T-helper 2 cell treated with Interferon-gamma antibody and Interleukin-4, amounts not matched to agents 5 μg/mL and 100 μg/mL, for 36 hours (primary cell): ENCODE measurements at regions not wholly inside any gene's neighbourhood (a gene's known extent, or its start where the extent isn't known, plus 50 kb on each side); places are given as distances from the start of the nearest gene placed in this dataset.
"Not testable (repeated sequence)": the region's sequence is repeated elsewhere in the genome, so short reads cannot be mapped to it uniquely, and the experiment has no call there.

Experiments
- DNase-seq: peaks from one replicate; pipeline ENCODE4 v3.0.0; 2021; ENCODE audit warnings: low spot score
- H3K27ac Mint-ChIP-seq: one replicate; pipeline ENCODE4 v1.8.0; 2021; ENCODE audit warnings: mild to moderate bottlenecking, mixed read lengths
- H3K27me3 Mint-ChIP-seq: one replicate; pipeline ENCODE4 v1.8.0; 2021; ENCODE audit warnings: low read depth, mixed read lengths
- H3K36me3 Mint-ChIP-seq: one replicate; pipeline ENCODE4 v1.8.0; 2021; ENCODE audit warnings: low read depth, mixed read lengths
- H3K4me1 Mint-ChIP-seq: one replicate; pipeline ENCODE4 v1.8.0; 2021; ENCODE audit warnings: low read depth, mixed read lengths
- H3K4me3 Mint-ChIP-seq: one replicate; pipeline ENCODE4 v1.8.0; 2022; ENCODE audit warnings: mild to moderate bottlenecking, moderate library complexity, mixed read lengths
- H3K9me3 Mint-ChIP-seq: one replicate; pipeline ENCODE4 v1.8.0; 2021; ENCODE audit warnings: mixed read lengths

DNA sequence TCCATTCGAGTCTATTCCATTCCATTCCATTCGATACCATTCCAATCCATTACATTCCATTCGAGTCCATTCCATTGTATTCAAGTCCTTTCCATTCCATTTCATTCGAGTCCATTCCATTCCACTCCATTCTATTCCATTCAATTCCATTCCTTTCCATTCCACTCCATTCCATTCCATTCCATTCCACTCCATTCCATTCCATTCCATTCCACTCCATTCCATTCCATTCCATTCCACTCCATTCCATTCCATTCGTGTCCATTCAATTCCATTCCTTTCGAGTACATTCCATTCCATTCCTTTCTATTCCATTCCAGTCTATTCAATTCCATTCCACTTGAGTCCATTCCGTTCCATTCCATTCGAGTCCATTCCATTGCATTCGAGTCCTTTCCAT is 4805.2 kb upstream of the OR11H1 start:
- Mint-ChIP-seq H3K9me3 (peaks cover 98% of the 10 kb centered on the region), H3K36me3 (peaks cover 62% of the 10 kb centered on the region)
- H3K27me3 Mint-ChIP-seq, H3K27ac Mint-ChIP-seq, DNase-seq, H3K4me1 Mint-ChIP-seq, H3K4me3 Mint-ChIP-seq: not testable (repeated sequence)

DNA sequence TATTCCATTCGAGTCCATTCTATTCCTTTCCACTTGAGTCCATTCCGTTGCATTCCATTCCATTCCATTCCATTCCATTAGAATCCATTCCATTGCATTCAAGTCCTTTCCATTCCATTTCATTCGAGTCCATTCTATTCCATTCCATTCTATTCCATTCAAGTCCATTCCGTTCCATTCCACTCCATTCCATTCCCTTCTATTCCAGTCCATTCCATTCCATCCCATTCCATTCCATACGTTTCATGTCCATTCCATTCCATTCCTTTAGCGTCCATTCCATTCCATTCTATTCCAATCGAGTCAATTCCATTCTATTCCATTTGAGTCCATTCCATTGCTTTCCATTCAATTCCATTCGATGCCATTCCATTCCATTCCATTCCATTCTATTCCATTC is 4804.0 kb upstream of the OR11H1 start:
- not testable (repeated sequence) for H3K4me1 Mint-ChIP-seq, DNase-seq, H3K27me3 Mint-ChIP-seq, H3K4me3 Mint-ChIP-seq, H3K27ac Mint-ChIP-seq
- Mint-ChIP-seq H3K9me3 (peaks cover 98% of the 10 kb centered on the region), H3K36me3 (peaks cover 67% of the 10 kb centered on the region)

DNA sequence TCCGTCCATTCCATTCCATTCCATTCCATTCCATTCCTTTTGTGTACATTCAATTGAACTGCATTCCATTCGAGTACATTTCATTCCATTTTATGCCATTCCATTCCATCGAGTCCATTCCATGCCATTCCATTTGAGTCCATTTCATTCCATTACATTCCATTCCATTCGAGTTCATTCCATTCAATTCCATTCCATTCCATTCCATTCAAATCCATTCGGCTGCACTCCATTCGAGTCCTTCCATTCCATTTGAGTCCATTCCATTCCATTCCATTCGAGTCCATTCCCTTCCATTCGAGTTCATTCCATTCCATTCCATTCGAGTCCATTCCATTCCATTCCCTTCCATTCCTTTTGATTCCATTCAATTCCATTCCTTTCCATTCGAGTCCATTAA is 4800.6 kb upstream of the OR11H1 start:
- H3K9me3 Mint-ChIP-seq, result peaks cover 88% of the 10 kb centered on the region
- no peak overlapping the region for H3K27ac Mint-ChIP-seq
- no peak overlapping the region for H3K4me3 Mint-ChIP-seq
- no peaks in the 10 kb centered on the region for H3K27me3 Mint-ChIP-seq
- H3K4me1 Mint-ChIP-seq, result no peaks in the 10 kb centered on the region
- DNase-seq, result no peak
- peaks cover 59% of the 10 kb centered on the region for H3K36me3 Mint-ChIP-seq

DNA sequence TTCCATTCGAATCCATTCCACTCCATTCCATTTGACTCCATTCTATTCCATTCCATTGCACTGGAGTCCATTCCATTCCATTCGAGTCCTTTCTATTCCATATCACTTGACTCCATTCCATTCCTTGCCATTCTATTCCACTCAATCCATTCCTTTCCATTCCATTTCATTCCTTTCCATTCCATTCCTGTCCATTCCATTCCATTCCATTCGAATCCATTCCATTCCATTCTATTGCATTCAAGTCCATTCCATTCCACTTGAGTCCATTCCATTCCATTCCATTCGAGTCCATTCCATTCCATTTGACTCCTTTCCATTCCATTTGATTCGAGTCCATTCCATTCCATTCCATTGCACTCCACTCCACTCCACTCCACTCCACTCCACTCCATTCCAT is 4798.0 kb upstream of the OR11H1 start:
- not testable (repeated sequence) for H3K27me3 Mint-ChIP-seq, H3K27ac Mint-ChIP-seq, DNase-seq, H3K4me1 Mint-ChIP-seq, H3K4me3 Mint-ChIP-seq
- Mint-ChIP-seq H3K36me3 (peaks cover 44% of the 10 kb centered on the region), H3K9me3 (peaks cover 76% of the 10 kb centered on the region)

DNA sequence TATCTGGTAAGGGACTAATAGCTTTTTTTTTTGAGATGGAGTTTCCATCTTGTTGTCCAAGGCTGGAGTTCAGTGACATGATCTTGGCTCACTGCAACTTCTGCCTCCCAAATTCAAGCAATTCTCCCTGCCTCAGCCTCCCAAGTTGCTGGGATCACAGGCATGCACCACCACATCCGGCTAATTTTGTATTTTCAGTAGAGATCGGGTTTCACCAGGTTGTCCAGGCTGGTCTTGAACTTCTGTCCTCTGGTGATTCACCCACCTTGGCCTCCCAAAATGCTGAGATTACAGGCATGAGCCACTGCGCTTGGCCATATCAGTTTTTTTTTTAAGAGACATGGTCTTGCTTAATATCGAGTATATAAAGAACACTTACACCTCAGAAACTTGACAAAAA is 4797.3 kb upstream of the OR11H1 start:
- H3K9me3 Mint-ChIP-seq, result peaks cover 76% of the 10 kb centered on the region
- peaks cover 41% of the 10 kb centered on the region for H3K36me3 Mint-ChIP-seq

DNA sequence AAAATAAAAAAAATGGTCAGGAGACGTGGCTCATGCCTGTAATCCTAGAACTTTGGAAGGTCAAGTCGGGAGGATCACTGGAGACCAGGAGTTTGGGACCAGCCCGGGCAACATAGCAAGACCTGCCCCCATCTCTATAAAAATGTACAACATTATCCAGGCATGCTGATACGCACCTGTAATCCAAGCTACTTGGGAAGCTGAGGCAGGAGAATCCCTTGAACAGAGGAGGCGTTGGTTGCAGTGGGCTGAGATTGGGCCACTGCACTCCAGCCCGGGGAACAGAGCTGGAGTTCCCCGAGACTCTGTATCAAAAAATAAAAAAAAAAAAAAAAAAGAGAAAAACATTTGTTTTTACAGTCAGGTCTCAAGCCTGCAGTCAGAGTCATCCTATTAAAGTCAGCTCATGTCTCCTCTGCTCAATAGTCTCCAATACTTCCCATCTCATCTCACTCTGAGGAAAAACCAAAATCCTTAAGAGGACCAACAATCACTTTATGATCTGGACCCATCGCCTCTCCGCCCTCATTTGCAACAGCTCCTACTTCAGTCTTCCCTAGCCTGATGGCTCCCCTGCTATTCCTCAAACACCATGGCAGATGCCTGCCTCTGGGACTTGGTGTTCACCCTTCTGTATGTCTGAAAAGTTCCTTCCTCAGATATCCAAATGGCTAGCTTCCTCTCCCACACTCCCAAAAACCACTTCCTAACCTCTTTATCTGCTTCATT is 4796.6 kb upstream of the OR11H1 start:
- peaks cover 69% of the 10 kb centered on the region for H3K9me3 Mint-ChIP-seq
- H3K4me3 Mint-ChIP-seq, H3K27me3 Mint-ChIP-seq, H3K27ac Mint-ChIP-seq, DNase-seq, H3K4me1 Mint-ChIP-seq: not testable (repeated sequence)
- H3K36me3 Mint-ChIP-seq, result peaks cover 38% of the 10 kb centered on the region

More for the DNA sequence above, 4797.3 kb upstream of the OR11H1 start:
- DNase-seq, H3K27me3 Mint-ChIP-seq, H3K27ac Mint-ChIP-seq, H3K4me1 Mint-ChIP-seq, H3K4me3 Mint-ChIP-seq: not testable (repeated sequence)

DNA sequence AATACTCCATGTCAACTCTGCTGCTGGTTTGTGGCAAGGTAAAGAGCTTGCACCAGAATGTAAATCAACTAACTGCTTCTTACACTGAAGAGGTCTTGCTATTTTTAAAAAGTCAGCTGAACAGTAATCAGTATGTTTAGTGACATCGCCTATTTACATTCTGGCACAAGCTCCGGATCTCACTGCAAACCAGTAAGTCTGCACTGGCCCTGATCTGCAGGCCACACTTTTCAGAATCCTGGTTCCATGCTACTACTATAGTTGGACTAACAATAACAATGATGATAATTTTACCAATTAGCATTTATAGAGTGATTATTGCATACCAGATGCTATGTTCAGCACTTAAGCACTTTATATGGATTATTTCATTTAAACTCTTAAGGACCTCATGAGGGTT is 4792.9 kb upstream of the OR11H1 start:
- not testable (repeated sequence) for H3K27ac Mint-ChIP-seq, DNase-seq, H3K36me3 Mint-ChIP-seq, H3K27me3 Mint-ChIP-seq, H3K4me1 Mint-ChIP-seq, H3K4me3 Mint-ChIP-seq
- peaks cover 66% of the 10 kb centered on the region for H3K9me3 Mint-ChIP-seq

DNA sequence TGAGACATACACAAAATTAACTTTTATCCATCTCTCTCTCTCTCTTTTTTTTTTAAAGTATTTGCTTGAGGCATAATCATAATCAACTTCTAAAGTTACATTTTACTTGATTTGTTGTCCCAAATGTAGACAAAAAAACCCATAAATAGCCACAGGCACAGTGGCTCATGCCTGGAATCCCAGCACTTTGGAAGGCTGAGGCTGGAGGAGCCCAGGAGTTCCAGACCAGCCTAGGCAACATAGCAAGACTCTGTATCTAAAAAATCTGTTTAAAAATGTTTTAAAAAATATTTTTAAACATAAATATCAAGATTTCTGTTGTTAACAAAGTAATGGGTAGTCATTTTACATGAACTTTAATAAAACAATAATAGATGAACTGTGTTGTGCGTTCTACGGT is 4791.1 kb upstream of the OR11H1 start:
- not testable (repeated sequence) for H3K27me3 Mint-ChIP-seq, H3K27ac Mint-ChIP-seq, H3K4me1 Mint-ChIP-seq, H3K4me3 Mint-ChIP-seq, DNase-seq, H3K36me3 Mint-ChIP-seq
- peaks cover 68% of the 10 kb centered on the region for H3K9me3 Mint-ChIP-seq

DNA sequence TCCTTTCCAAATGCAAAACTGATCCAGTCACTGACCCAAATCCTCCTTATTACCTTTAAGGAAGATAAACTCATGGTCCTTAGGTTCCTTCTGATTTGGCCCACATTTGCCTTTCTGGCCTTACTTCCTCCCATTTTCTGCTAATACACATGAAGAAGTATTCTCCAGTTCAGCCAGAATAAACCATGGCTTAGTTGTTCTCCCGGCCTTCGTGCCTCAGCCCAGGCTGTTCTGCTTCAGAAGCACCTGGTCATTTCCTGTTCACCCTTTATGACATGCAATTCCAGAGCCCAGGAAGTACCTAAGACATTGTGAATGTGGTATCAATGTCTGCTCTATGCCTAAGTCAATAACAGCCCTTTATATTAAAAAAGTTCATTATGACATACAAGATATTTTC is 4790.1 kb upstream of the OR11H1 start:
- not testable (repeated sequence) for H3K4me3 Mint-ChIP-seq, H3K36me3 Mint-ChIP-seq, H3K4me1 Mint-ChIP-seq, H3K27ac Mint-ChIP-seq, H3K27me3 Mint-ChIP-seq, DNase-seq
- peaks cover 65% of the 10 kb centered on the region for H3K9me3 Mint-ChIP-seq

DNA sequence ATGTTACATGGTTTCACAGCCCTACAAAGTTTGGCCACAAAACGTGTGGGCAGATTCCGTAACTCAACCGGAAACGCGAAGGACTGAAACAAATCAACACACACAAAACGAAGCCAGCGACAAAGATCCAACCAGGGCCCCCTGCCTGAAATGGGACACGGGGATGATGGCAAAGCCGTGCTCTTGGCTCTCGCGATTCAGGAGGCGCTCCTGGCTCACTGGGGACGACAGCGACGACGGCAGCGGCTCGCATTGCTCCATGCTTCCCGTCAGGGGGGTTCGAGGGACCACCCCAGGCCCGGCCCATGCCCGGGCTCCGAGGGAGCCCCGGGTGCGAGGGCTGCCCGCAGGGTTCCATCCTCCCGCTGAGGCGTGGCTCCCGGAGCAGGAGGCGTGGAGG is 4786.8 kb upstream of the OR11H1 start:
- no peak overlapping the region for H3K27ac Mint-ChIP-seq
- no peaks in the 10 kb centered on the region for H3K27me3 Mint-ChIP-seq
- DNase-seq, result no peak
- H3K9me3 Mint-ChIP-seq, result peaks cover 70% of the 10 kb centered on the region
- no peaks in the 10 kb centered on the region for H3K4me1 Mint-ChIP-seq
- H3K36me3 Mint-ChIP-seq, result peaks cover 7% of the 10 kb centered on the region
- no peak overlapping the region for H3K4me3 Mint-ChIP-seq

DNA sequence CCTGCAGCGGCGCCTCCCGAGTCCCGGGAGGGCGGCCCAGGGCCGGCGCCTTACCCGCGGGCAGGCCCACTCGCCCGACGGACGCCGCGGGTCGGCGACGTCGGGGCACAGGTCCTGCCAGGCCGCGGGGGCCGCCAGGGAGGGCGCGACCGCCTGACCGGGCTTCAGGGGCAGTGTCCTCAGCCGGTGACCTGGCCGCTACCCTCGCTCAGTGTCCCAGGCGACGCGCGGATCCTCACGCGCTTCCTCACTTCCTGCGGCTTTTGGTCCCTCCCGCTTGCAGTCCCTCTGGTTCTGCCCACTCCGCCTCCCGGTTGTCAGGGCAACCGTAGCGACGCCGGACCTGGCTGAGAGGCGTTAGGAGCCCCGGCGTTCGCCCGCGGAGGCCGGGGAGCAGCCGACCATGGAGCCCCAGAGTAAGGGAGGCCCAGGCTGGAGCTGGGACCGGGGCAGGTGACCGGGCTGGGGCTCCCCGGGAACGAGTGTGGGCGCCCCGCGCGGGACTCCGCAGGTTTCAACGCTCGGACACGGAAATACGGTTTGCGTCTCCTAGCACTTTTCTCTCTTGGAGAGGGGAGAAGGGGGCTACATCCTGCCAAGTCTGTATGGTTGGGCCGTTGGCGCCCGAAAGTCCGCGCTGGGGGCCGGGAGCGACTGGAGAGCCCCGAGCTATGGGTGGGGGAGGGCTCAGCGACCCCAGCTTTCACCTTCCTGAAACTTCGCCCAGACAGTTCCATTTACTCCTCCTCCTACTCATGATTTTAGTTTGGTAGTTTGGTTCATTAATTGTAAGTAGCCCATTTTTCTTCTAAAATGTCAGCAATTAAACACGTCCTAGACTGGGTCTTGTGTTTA is 4786.0 kb upstream of the OR11H1 start:
- not testable (repeated sequence) for H3K36me3 Mint-ChIP-seq, DNase-seq, H3K4me1 Mint-ChIP-seq, H3K27ac Mint-ChIP-seq, H3K4me3 Mint-ChIP-seq, H3K27me3 Mint-ChIP-seq
- H3K9me3 Mint-ChIP-seq, result peaks cover 72% of the 10 kb centered on the region

DNA sequence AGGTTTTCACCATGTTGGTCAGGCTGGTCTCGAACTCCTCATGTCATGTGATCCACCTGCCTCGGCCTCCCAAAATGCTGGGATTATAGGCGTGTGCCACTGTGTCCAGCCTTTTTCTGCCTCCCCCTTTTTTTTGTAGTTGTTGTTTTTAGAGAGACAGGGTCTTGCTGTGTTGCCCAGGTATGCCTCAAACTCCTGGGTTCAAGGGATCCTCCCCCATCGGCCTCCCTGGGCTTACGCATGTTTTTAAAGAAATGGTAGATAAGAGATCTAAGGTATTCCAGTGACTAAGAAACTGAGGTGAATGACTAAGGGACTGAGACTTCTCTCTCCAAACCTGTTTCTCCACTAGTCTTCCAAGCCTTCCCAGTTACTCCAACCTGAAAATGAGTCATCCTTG is 4781.6 kb upstream of the OR11H1 start:
- not testable (repeated sequence) for H3K4me3 Mint-ChIP-seq, DNase-seq, H3K4me1 Mint-ChIP-seq, H3K27ac Mint-ChIP-seq, H3K27me3 Mint-ChIP-seq, H3K36me3 Mint-ChIP-seq
- H3K9me3 Mint-ChIP-seq, result peaks cover 62% of the 10 kb centered on the region

DNA sequence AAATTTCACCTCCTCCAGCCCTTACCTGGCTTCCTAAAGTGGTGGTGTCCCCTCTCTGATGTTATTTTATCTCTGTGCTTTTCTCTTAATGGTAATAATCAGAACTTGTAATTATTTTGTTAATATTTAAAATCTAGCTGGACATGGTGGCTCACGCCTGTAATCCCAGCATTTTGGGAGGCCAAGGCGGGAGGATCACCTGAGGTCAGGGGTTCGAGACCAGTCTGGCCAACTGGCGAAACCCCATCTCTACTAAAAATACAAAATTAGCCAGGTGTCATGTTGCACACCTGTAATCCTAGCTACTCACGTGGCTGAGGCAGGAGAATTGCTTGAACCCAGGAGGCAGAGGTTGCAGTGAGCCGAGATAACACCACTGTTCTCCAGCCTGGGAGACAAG is 4780.8 kb upstream of the OR11H1 start:
- not testable (repeated sequence) for H3K4me1 Mint-ChIP-seq, H3K27me3 Mint-ChIP-seq, H3K27ac Mint-ChIP-seq, H3K36me3 Mint-ChIP-seq, H3K4me3 Mint-ChIP-seq, DNase-seq
- H3K9me3 Mint-ChIP-seq, result peaks cover 67% of the 10 kb centered on the region

DNA sequence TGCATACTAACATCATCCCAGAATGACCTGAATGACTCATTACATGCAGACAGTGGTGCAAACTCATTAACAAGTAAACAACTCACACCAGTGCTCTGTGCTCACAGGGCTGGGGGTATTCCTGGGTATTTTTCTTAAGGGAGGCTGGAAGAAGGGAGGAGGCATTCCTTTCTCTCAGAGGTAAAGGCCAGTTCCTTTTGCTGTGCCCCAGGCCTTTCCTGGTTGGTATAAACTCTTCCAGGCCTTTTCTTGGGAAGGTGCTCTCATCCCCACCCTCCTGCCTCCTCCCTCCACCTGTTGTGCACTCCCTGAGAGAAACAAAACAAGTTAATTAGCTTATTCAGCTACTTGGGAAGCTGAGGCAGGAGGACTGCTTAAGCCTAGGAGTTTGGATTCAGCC is 4779.2 kb upstream of the OR11H1 start:
- H3K36me3 Mint-ChIP-seq, H3K27me3 Mint-ChIP-seq, H3K4me1 Mint-ChIP-seq, H3K4me3 Mint-ChIP-seq, H3K27ac Mint-ChIP-seq, DNase-seq: not testable (repeated sequence)
- peaks cover 67% of the 10 kb centered on the region for H3K9me3 Mint-ChIP-seq
